ENCODE measurements at regions not wholly inside any gene's neighbourhood (a gene's known extent, or its start where the extent isn't known, plus 50 kb on each side); places are given as distances from the start of the nearest gene placed in this dataset.

DNA sequence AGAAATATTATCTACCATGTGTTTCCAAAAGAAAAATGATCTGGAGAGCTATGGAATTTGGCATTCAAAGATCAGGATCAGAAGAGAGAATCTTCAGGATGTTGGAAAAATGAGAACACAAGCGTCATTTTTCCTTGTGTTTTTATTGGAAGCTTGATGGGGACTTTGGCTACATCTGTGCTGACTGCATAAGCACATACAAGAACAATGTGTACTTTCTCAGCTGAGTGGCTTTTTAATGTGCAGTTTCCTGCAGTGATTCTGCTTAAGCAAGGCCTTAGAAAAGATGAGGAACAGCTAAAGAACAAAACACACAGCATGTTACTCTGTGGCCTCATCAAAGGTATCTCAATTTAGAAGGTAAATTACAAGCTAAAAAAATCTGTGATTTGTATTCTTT lies 1039.9 kb downstream of the GLUD2 start:
- TF ChIP-seq RAD21 (IDR thresholded peaks at IDR 0.05) (no peak), SP1 (IDR thresholded peaks at IDR 0.05) (no peak), CTCF (IDR thresholded peaks at IDR 0.05; ENCODE audit: low read depth, low read length, missing input control) (no peak), HNF4A (conservative IDR thresholded peaks at IDR 0.05) (no peak), FOXA1 (IDR thresholded peaks at IDR 0.05) (no peak), JUND (IDR thresholded peaks at IDR 0.05) (no peak), TAF1 (conservative IDR thresholded peaks at IDR 0.05) (no peak), GABPA (IDR thresholded peaks at IDR 0.05 in 1 of 2, conservative IDR thresholded peaks at IDR 0.05 in 1 of 2) (no peak), MAX (IDR thresholded peaks at IDR 0.05) (no peak), REST (IDR thresholded peaks at IDR 0.05) (no peak), NR2F2 (IDR thresholded peaks at IDR 0.05) (no peak), RXRA (IDR thresholded peaks at IDR 0.05) (no peak), FOXA2 (IDR thresholded peaks at IDR 0.05) (no peak), HNF4G (IDR thresholded peaks at IDR 0.05) (no peak)
- WGBS, result 0% methylated on average over 1 of the region's 1 CpG
- H3K27ac ChIP-seq (ENCODE audit: low read depth in 1 of 2, low read length in 2 of 2), result no peak overlapping the region
- no peak overlapping the region for H3K4me3 ChIP-seq (ENCODE audit: low read depth in 1 of 3, low read length in 3 of 3)
- no peaks in the 10 kb centered on the region for H3K36me3 ChIP-seq (ENCODE audit: control insufficient read depth in 4 of 4, insufficient read depth in 3 of 4, low read depth in 1 of 4, low read length in 3 of 4)
- no peak overlapping the region for H3K9ac ChIP-seq (ENCODE audit: low read depth in 1 of 2, low read length in 2 of 2)
- H3K9me3 ChIP-seq (ENCODE audit: control insufficient read depth in 4 of 4, low read length in 3 of 4), result no peaks in the 10 kb centered on the region
- DNase-seq (ENCODE audit: low spot score), result no peak
- H3K27me3 ChIP-seq (ENCODE audit: control insufficient read depth in 4 of 4, insufficient read depth in 4 of 4, low read length in 3 of 4), result no peaks in the 10 kb centered on the region
- H3K4me1 ChIP-seq (ENCODE audit: control insufficient read depth in 4 of 4, insufficient read depth in 4 of 4, low read length in 3 of 4), result no peaks in the 10 kb centered on the region

DNA sequence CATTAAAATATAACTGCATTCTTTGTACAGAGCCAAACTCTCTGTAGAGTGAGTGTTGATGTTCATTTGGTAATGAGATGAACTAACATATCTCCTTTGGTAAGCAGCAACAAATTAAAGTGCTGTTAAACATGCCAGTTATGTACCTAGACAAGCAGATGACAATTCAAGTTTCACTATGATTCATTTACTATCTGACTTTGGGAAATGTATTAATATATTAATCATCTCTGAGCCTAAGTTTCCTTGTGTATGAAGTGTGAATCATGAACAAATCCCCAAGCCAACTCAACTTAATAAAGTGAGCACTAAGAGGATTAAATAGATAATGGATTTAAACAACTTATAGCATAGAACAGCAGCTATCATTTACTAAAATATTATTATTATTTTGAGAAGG lies 1044.2 kb downstream of the GLUD2 start:
- Histone ChIP-seq H3K9ac (ENCODE audit: low read depth in 1 of 2, low read length in 2 of 2) (no peak overlapping the region), H3K4me3 (ENCODE audit: low read depth in 1 of 3, low read length in 3 of 3) (no peak overlapping the region), H3K27me3 (ENCODE audit: control insufficient read depth in 4 of 4, insufficient read depth in 4 of 4, low read length in 3 of 4) (no peaks in the 10 kb centered on the region), H3K27ac (ENCODE audit: low read depth in 1 of 2, low read length in 2 of 2) (no peak overlapping the region), H3K36me3 (ENCODE audit: control insufficient read depth in 4 of 4, insufficient read depth in 3 of 4, low read depth in 1 of 4, low read length in 3 of 4) (no peaks in the 10 kb centered on the region), H3K9me3 (ENCODE audit: control insufficient read depth in 4 of 4, low read length in 3 of 4) (no peaks in the 10 kb centered on the region), H3K4me1 (ENCODE audit: control insufficient read depth in 4 of 4, insufficient read depth in 4 of 4, low read length in 3 of 4) (no peaks in the 10 kb centered on the region)
- DNase-seq (ENCODE audit: low spot score), result no peak
- TF ChIP-seq GABPA (IDR thresholded peaks at IDR 0.05 in 1 of 2, conservative IDR thresholded peaks at IDR 0.05 in 1 of 2), result no peak
- TF ChIP-seq JUND (IDR thresholded peaks at IDR 0.05), result no peak
- no peak for TF ChIP-seq HNF4G (IDR thresholded peaks at IDR 0.05)
- no peak for TF ChIP-seq FOXA1 (IDR thresholded peaks at IDR 0.05)
- no peak for TF ChIP-seq ZBTB33 (IDR thresholded peaks at IDR 0.05)
- no peak for TF ChIP-seq MAX (IDR thresholded peaks at IDR 0.05)
- no peak for TF ChIP-seq YY1 (IDR thresholded peaks at IDR 0.05)
- TF ChIP-seq NR2F2 (IDR thresholded peaks at IDR 0.05), result no peak
- TF ChIP-seq HNF4A (conservative IDR thresholded peaks at IDR 0.05), result no peak
- no peak for TF ChIP-seq ATF3 (IDR thresholded peaks at IDR 0.05)
- no peak for TF ChIP-seq FOXA2 (IDR thresholded peaks at IDR 0.05)
